ENCODE measurements at regions not wholly inside any gene's neighbourhood (a gene's known extent, or its start where the extent isn't known, plus 50 kb on each side); places are given as distances from the start of the nearest gene placed in this dataset.

DNA sequence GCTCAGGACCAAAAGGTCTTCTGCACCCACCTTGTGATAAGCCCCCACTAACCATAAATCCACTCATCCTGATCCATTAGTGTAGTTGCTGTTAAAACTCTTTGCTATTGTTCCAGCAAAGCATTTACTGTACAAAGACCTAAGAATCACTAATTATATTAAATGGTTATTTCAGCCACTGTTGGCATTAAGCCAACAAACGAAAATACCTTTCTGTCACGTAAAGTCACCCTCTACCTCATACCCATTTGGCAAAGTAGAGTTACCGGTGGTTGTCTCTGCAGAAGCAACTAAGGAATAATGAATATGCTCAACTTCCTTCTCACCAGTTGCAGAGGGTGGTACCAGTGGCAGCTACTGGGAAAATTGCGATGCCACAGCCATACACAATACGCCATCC, 224.5 kb downstream of the SP3 start:
- no peak for DNase-seq

DNA sequence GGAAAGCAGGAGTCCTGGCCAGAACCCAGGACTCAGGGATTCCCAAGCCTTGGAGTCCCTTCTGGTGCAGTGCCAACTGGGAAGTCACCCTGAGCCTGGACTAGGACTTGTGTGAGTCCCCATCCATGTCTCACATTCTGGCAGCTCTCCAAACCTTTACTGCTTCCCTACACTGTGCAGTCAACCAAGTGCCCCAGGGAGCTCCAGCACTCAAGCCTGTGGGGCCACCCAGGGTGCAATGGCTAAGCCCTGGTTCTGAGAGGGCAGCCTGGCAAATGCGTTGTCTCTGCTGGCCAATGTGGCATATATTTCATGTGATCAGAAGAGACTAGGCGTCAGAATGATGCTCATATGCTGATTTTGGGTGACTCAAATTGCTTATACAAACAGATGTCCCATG, 223.4 kb downstream of the SP3 start:
- no peak for DNase-seq

DNA sequence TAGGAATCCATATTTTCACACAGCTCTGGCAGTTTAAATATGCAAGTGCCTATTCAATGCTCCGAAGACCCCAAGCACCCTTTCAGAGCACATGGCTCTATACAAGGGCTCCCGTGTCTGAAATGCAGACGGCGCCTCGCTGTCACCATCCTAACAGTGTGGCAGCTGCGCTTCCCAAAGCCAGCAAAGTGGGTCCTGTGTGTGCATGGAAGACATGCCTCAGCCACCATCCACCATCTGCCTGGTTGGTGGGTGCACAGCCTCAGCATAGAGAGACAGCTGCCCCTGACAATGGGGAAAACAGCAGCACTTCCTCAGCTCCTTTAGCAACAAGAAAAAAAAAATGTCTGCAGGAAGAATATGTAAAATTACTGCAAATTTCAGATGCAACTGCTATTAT, 218.1 kb downstream of the SP3 start:
- DNase-seq = peak; percentile 36

DNA sequence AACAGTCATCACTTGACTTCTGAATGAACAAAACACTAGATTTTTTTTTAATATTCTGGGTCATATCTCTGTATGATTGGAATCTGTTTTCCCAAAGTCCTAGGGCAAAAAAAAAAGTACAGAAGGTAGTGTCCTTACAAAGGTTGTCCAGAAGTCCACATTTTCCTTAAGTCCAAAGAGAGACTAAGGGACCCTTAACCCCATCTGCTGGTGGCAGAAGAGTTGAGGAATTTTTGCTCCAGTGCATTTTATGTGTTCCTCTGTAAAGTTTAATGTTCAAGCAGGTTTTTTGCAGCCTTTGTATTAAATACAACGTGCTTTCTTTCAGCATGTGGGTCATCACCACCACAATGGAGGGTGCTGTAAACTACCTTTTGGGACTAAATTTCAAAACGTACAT, 215.9 kb downstream of the SP3 start:
- DNase-seq = peak; percentile 2

DNA sequence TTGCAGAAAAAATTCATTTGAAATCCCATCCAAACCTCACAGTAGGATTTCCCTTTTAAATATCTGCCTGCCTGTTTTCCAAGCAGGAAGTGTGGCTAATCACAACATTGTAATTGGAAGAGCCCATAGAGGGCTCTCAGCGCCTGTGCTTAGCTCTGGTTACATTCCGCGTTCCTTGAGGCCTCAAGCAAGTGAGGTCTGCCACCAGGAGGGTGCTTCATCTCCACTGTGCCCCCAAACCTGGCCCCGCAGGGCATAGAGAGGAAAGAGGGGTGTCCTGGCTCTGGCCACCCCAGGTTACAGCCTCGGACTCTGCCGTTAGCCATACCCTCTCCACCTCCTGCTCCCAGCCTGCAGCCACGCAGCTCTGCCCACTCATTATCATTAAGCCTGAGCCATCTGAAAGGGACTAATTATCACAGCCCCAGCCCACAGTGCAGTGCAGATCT, 214.8 kb downstream of the SP3 start:
- no peak for DNase-seq

DNA sequence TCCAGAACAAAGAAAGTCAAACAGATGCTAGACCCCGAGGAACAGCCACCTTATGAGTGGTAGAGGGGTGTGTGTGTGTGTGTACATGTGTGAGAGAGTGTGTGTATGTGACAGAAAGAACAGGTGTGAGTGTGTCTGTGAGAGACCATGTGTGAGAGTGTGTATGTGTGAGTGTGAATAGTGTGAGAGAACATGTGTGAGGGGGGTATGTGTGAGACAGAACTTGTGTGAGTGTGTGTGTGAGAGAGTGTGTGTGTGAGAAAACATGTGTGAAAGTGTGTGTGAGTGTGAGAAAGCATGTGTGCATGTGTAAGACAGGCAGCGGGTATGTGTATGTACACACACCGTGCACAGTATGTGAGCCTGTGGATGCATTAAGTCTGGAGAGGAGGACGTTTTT, 214.3 kb downstream of the SP3 start:
- no peak for DNase-seq

DNA sequence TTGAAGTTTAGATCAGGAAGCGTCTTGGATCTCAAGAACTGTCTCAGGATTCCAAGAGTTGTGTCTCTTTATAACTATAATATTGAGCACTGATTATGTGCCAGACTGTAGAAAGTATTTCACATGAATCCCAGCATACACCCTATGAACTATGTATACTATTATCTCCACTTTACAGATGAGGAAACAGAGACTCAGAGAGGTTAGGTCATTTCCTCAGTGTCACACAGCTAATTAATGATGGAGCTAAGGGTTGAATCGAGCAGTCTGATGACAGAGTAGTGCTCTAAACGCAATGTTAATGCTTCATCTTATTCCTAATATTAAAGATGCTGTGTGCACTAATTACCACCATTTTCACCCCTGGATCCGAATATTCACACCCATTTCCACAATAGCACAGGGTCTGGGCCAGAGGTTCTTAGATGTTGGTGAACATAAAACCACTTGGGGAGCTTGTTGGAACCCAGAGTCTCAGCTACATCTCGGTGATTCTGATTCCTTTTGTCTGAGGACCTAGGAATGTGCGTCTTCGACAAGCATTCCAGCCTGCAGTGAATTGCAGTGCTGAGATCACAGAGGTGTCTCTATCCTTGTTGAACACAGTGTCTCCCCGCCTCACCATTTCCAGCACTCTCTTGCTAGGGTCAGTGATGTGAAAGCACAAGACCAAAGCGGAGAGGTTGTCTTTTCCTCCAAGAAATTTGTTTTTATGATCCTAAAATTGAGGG, 213.8 kb downstream of the SP3 start:
- DNase-seq = no peak

DNA sequence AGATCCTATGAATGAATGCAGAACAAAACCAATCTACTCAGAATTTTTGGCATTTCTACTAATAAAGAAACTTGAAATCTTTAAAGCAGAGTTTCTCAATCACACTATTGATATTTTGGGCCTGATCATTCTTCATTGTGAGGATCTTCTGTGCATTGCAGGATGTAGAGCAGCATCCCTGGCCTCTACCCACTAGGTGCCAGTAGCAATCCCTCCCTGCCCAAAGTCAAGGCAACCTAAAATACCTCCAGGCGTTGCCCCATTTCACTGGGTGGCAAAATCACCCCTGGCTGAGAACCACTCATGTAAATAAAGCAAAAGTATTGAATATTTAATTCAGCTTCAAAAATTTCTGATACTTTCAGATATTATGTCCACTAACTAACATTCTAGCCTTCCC, 213.0 kb downstream of the SP3 start:
- DNase-seq = no peak

DNA sequence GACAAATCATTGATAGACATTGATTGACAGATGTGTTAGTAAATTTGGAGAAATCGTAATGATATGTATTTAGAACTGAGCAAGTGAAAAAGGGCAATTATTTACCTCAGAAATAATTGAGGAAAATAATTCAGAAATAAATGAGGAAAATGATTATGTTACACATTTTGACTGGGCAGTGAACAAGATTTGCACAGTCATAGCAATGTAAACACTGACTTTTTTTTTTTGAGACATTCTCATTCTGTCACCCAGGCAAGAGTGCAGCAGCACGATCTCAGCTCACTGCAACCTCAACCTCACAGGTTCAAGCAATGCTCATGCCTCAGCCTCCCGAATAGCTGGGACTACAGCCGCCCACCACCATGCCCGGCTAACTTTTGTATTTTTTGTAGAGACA, 211.7 kb downstream of the SP3 start:
- DNase-seq = no peak

DNA sequence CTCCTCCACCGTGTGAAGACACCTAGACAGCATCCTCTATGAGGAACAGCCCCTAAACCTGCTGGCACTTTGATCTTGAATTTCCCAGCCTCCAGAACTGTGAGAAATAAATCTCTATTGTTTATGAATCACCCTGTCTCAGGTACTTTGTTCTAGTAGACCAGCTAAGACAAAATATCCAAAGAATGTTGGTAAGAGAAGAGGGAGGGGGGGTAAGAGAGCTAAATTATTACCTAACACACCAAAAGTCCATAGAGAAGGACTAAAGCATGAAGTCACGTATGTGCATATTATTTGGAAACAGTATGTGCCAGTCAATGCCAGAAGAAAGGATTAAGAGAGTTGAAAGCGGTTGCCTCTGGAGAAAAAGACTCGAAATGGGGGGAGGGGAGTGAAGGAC, 211.0 kb downstream of the SP3 start:
- no peak for DNase-seq

DNA sequence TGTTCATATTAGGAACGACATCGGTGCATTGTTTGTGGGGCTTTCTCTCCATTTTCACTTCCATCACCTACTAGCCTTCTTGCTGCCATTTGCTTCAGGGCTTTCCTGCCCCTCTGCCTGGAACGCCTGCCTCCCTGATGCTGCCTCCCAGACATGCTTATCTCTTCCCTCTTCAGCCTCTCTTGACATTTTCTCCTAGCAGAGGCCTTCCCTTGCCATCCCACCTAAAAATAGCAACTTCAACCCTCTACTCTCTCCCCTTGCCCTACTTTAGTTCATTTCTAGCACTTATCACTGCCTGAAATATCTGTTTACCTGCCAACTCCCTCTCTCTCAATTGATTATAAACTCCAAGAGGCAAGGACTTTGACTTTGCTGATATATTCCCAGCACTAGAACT, 210.3 kb downstream of the SP3 start:
- DNase-seq = no peak

DNA sequence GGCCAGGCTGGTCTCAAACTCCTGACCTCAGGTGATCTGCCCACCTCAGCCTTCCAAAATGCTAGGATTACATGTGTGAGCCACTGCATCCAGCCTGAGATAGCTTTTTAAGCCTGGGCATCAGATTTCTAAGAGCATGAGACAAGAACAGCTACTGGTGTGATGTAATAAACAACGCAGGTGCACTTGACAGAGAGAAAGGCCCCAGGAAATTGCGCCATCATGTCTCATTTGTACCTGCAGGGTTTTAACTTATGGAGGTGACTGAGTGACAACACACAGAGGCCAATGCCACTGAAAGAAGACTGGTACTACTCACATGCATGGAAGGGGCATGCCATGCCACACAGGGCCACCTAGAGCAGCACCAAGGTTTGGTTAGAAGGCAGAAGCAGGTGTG, 209.4 kb downstream of the SP3 start:
- no peak for DNase-seq

DNA sequence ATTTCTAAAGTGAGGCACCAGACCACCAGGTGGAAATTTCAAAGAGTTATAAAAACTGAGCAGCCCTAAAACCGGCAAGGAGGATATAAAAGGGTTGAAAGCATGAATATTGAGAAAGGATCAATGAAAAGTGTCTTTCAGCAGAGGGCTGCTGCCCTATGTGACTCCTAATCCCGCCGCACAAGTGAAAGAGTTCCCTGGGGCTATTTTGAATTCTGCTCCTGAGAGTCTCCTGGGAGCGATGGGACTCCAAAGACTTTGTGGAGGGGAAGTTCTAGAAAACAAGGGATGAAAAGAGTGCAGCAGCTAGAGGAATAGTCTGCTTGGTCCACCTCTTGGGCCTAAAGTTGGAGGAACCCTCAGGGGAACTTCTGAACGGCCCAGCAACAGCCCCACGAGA, 205.2 kb downstream of the SP3 start:
- no peak for DNase-seq

DNA sequence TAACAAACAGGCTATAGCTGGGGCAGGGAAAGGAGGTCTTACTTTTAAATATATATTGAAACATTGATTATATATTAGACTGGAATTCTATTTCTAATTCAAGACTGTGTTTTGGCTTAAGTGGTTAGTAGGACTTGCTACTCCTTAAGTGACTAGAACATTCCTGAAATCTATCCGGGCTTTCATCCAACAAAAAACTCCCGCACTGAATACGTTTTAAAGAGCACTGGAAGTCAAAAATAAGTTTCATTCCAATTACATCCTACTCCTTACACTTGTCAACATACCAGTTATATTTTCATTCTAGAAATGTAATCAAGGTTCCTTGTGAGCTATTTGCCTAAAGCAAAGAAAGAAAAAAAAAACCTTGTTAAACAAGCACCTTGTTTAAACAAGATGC, 204.6 kb downstream of the SP3 start:
- no peak for DNase-seq

DNA sequence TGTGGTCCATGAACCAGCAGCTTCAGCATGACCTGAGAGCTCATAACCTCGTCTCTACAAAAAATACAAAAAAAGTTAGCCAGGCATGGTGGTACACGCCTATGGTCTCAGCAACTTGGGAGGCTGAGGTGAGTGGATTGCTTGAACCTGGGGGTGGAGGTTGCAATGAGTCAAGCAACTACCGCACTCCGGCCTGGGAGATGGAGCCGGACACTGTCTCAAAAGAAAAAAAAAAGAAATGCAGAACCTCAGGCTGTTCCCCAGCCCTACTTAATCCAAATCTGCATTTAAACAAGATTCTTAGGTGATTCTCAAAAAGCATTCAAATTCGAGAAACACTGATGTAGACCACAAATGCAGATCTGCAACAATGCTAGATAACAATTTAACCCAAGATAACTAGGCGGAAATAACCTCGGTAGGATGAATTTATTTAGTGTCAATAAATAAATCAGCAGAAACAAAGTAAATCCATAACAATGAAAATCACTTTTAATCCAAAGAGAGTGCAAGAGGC, 203.5 kb downstream of the SP3 start:
- DNase-seq = no peak

DNA sequence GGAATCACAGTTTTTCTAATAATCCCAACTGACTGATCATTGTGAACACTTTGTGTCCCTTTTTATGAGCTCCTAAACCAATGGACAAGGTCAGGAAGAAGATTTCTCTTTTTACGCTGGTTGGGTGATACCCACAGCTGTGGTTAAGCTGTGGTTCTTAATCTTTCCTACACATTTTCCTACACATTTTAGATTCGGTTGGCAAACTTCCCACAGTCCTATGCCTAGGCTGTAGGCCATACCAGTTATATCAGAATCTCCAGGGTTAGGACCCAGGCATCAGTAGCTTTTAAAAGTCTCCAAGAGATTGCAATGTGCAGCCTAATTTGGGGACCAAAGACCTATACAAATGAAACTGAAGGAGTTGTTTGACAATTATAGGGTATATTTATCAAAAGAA, 203.0 kb downstream of the SP3 start:
- no peak for DNase-seq

DNA sequence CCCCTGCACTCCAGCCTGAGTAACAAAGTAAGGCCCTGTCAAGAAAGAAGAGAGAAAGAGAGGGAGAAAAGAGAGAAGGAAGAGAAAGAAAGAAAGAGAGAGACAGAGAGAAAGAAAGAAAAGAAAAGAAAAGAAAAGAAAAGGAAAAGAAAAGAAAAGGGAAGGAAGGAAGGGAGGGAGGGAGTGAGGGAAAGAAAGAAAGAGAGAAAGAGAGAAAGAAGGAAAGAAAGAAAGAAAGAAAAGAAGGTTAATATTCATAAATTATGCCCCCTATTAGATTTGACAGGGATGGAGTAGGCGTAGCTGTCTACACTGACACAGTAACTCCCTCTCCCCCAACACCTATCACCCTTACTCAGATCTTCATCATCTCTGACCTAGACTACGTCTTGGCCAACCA, 202.3 kb downstream of the SP3 start:
- no peak for DNase-seq

DNA sequence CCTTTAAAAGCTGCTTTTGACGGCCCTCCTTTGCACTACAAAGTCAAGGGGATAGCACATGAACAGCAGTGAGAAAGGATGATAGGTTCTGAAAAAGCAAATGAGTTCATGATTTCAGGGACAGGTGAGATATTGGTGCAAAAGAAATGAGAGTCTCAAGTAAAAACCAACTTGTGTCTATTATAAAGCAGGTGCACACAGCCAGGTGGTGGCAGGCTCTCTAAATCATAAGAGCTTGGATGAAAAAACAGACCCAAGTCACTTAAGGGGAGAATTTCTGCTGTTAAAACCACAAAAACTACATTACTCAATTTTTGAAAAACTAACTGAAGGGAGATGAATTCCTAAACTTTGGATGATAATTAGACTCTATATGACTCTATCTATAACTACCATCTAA, 201.5 kb downstream of the SP3 start:
- DNase-seq = no peak

DNA sequence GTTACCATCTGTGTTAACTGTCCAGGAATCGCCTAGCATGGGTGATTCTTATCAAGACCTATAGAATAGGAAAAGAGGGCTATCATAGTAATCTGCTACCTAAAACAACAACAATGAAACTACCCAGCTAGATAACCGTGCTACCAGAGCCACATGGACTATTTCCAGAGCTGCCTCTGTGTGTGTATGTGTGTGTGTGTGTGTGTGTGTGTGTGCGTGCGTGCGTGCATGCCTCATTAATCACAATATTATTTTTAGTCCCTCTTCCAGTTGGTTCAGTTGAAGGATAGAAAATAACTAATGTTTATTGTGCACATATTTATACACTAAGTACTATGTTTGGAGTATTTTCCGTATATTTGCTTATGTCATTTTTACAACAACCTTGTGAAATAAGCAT, 201.1 kb downstream of the SP3 start:
- DNase-seq = no peak

DNA sequence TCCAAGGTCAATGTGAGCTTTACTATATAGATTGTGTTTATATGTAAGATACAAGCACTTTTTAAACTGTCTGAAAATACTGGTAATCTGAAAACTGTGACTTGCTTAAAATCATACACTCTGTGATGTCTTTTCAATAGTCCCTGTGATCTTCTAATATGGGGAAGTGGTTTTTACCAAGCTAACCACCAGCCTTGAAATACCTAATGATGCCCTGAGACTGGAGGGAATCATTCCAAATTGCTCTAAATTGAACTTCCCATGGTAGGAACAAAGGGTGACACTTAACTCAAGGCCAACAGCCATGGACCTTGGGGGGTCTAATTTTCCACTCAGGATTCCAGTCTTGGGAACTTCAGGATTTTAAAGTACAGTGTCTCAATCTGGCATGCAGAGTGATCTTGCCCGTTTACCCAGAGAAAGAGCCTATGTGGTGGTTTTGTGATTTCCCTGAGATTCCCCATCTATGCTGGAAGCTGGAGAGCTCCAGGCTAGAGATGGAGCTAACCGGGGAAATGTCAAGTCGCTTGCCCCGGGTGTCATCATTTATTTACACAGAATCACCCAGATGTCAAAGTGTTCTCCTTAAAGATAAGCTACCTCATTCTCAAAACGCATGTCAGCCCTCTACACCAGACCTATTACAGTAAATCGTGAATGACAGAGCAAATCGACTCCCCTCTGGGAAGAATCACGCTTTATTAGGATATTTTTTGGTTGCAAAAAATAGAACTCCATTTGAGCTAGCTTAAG, 198.5 kb downstream of the SP3 start:
- DNase-seq = no peak

DNA sequence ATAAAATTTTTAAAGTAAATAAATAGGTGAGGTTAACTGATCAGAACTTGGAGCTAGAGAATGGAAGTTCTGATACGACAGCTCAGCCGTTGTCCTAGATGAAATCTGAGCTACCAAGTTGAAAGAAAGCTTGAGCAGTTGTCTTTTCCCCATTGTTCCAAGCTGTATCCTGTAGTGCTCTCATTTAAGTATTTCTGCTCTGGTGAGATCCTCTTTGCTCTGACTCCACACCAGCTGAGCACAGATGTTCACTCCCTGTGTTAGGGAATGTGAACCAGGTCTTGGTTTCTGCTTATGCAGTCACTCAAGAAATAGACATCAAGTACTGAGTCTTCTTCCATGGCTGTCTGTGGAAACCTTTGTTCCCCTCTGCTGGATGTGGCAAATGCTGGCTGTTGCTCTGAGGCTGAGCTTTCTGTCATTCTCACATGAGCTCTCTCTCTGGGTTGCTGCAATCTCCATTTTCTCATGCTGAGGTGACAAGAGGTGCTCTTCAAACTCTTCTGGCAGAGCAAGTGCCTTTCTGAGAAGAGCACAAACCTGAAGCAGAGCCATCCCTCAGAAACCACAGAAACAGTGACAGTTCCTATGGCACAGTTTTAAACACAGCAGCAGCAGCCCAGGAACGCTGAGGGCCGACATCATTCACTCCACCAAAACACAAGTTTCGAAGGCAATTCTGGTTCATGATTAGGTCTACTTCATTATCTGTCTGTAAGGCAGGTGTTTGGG, 194.1 kb downstream of the SP3 start:
- DNase-seq = no peak

DNA sequence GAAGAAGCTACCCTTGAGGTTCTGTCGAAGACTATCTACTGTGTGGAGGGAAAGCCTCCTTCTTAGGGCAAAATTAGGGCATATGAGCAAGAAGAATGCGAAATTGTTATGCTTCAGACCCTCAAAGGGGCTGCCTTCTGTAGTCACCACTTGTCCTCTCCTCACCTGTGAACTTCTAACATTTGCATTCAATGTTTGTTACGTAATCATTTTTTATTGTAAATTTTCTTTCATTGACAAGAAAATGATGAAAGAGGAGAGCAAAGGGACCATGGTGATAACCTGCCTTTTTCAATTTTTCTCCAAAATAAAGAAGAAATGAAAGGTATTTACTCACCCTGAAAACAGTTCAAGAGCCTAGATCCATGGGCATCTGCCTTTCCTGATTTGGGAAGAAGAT, 193.0 kb downstream of the SP3 start:
- no peak for DNase-seq

DNA sequence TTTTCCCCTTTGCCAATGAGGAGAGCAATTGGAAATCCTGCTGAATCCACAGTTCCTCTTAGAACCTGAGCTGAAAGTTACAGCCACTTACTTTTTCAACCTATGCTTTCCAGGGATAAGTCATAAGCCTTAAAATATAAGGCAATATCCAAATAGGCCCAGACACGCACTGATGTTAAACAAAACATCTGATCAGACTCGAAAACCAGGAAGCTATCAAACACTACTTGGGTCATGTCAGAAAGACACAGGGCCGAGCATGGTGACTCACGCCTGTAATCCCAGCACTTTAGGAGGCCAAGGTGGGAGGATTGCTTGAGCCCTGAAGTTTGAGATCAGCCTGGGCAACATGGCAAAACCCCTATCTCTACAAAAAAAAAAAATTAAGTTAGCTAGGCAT, 192.1 kb downstream of the SP3 start:
- no peak for DNase-seq

DNA sequence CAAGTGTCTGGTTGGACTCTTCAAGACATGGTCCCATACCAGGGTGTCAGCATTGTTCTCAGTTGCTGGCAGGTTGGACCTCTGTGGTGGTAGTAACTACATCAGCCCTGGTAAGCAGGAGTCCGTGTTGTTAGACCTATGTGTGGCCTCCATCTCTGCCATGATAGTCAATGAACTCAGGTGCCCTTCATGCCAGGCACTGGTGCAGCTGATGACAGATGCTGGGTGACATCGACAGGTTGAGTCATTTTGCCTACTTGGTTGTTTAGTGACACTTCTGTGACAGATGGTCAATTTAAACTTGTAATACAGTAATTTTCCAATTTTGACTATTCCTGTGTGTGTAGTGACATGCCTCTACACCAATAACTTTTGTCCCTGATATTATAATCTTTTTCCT, 189.7 kb downstream of the SP3 start:
- no peak for DNase-seq
